ENCODE measurements at regions not wholly inside any gene's neighbourhood (a gene's known extent, or its start where the extent isn't known, plus 50 kb on each side); places are given as distances from the start of the nearest gene placed in this dataset.

DNA sequence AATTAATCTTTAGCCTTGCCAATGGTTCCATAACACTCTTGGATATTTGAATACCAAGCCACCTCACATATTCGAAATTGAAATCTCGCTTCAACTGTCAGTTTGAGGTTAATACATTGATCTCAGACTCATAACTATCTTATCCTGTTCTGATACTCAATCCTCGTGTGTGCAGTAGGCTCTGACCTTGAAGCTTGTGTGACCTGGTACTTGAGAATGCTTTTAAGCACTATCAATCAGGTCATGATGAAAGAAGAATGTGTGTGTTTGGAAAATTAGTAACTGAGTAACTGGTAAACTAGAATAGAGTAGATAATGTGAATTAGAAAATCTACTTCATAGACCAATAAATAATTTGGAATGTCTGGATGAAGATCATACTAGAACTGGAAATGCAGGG is 1266.7 kb downstream of the MAT2B start:
- no peaks in the 10 kb centered on the region for H3K9me3 ChIP-seq
- ATAC-seq = peak; percentile 40
- intact Hi-C loops (cut with DNase I) = no loop called here

GRCh38 chr5:164784230-164784629 is 1278.8 kb downstream of the MAT2B start:
- no peak for TF ChIP-seq POLR2A (IDR thresholded peaks at IDR 0.05)
- no peak for TF ChIP-seq CTCF (IDR thresholded peaks at IDR 0.05)
- H3K9me3 ChIP-seq = no peaks in the 10 kb centered on the region
- H3K4me3 ChIP-seq = no peak overlapping the region
- whole genome bisulfite sequencing, 2 donors = 80 to 84% methylated on average over 3 of the region's 3 CpGs
- H3K27me3 ChIP-seq = no peaks in the 10 kb centered on the region
- H3K4me1 ChIP-seq = no peaks in the 10 kb centered on the region
- no peak overlapping the region for H3K27ac ChIP-seq
- H3K36me3 ChIP-seq (replicated peaks in 1 of 2; ENCODE audit: insufficient read depth in 1 of 2, low read depth in 2 of 2) = no peaks in the 10 kb centered on the region
- ATAC-seq (no peak), DNase-seq (no peak)
- intact Hi-C loops (cut with DNase I) = no loop called here

More for the DNA sequence above, 1266.7 kb downstream of the MAT2B start:
- H3K27me3 ChIP-seq = no peaks in the 10 kb centered on the region
- WGBS, 2 donors = 19 to 26% methylated on average over 3 of the region's 3 CpGs
- no peak overlapping the region for H3K27ac ChIP-seq
- TF ChIP-seq POLR2A (IDR thresholded peaks at IDR 0.05) (no peak), CTCF (IDR thresholded peaks at IDR 0.05) (no peak)
- no peak overlapping the region for H3K4me3 ChIP-seq
- no peaks in the 10 kb centered on the region for H3K4me1 ChIP-seq
- no peaks in the 10 kb centered on the region for H3K36me3 ChIP-seq (replicated peaks in 1 of 2; ENCODE audit: insufficient read depth in 1 of 2, low read depth in 2 of 2)
- no peak for DNase-seq

GRCh38 chr5:164798110-164798509 is 1292.7 kb downstream of the MAT2B start:
- TF ChIP-seq CTCF (IDR thresholded peaks at IDR 0.05) (no peak), POLR2A (IDR thresholded peaks at IDR 0.05) (no peak)
- no peak for DNase-seq
- Histone ChIP-seq H3K9me3 (peaks cover 0 to 10% (median 0%) of the 10 kb centered on the region in 3 donors), H3K27ac (no peak overlapping the region), H3K36me3 (replicated peaks in 1 of 2; ENCODE audit: insufficient read depth in 1 of 2, low read depth in 2 of 2) (no peaks in the 10 kb centered on the region), H3K27me3 (no peaks in the 10 kb centered on the region), H3K4me3 (no peak overlapping the region), H3K4me1 (no peaks in the 10 kb centered on the region)
- intact Hi-C loops (cut with DNase I) = no loop called here
- no peak for ATAC-seq
- WGBS, 2 donors = 58 to 62% methylated on average over 3 of the region's 3 CpGs

- intact Hi-C loops (cut with DNase I) = no loop called here
- ATAC-seq (no peak), DNase-seq (no peak)
- H3K4me3 ChIP-seq = no peak overlapping the region
- no peak overlapping the region for H3K27ac ChIP-seq
- H3K36me3 ChIP-seq (replicated peaks in 1 of 2; ENCODE audit: insufficient read depth in 1 of 2, low read depth in 2 of 2) = no peaks in the 10 kb centered on the region
- H3K9me3 ChIP-seq = peaks cover 0 to 10% (median 0%) of the 10 kb centered on the region in 3 donors
- TF ChIP-seq POLR2A (IDR thresholded peaks at IDR 0.05) (no peak), CTCF (IDR thresholded peaks at IDR 0.05) (no peak)
- 31 to 43% methylated on average over 2 of the region's 2 CpGs for WGBS, 2 donors
- H3K27me3 ChIP-seq = no peaks in the 10 kb centered on the region
- no peaks in the 10 kb centered on the region for H3K4me1 ChIP-seq
Observed at GRCh38 chr5:164799391-164799790, 1294.0 kb downstream of the MAT2B start.

DNA sequence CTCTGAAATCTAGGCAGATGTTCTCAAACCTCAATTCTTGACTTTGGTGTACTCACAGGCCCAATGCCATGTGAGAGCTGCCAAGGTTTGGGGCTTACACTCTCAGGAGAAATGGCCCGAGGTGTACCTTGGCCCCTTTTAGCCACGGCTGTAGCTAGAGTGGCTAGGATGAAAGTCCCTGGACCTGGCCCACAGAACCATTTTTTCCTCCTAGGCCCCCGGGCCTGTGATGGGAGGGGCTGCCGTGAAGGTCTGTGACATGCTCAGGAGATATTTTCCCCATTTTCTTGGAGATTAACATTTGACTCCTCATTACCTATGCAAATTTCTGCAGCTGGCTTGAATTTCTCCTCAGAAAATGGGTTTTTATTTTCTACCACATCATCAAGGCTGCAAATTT is 1296.5 kb downstream of the MAT2B start:
- no peak for DNase-seq
- intact Hi-C loops (cut with DNase I) = no loop called here
- peaks cover 0 to 10% (median 0%) of the 10 kb centered on the region in 3 donors for H3K9me3 ChIP-seq
- no peaks in the 10 kb centered on the region for H3K4me1 ChIP-seq
- no peaks in the 10 kb centered on the region for H3K27me3 ChIP-seq
- WGBS, 2 donors = 57 to 82% methylated on average over 4 of the region's 4 CpGs
- no peak overlapping the region for H3K4me3 ChIP-seq
- H3K27ac ChIP-seq = no peak overlapping the region
- no peaks in the 10 kb centered on the region for H3K36me3 ChIP-seq (replicated peaks in 1 of 2; ENCODE audit: insufficient read depth in 1 of 2, low read depth in 2 of 2)
- no peak for ATAC-seq
- TF ChIP-seq POLR2A (IDR thresholded peaks at IDR 0.05) = no peak
- TF ChIP-seq CTCF (IDR thresholded peaks at IDR 0.05) = no peak
